ENCODE measurements at regions not wholly inside any gene's neighbourhood (a gene's known extent, or its start where the extent isn't known, plus 50 kb on each side); places are given as distances from the start of the nearest gene placed in this dataset.

DNA sequence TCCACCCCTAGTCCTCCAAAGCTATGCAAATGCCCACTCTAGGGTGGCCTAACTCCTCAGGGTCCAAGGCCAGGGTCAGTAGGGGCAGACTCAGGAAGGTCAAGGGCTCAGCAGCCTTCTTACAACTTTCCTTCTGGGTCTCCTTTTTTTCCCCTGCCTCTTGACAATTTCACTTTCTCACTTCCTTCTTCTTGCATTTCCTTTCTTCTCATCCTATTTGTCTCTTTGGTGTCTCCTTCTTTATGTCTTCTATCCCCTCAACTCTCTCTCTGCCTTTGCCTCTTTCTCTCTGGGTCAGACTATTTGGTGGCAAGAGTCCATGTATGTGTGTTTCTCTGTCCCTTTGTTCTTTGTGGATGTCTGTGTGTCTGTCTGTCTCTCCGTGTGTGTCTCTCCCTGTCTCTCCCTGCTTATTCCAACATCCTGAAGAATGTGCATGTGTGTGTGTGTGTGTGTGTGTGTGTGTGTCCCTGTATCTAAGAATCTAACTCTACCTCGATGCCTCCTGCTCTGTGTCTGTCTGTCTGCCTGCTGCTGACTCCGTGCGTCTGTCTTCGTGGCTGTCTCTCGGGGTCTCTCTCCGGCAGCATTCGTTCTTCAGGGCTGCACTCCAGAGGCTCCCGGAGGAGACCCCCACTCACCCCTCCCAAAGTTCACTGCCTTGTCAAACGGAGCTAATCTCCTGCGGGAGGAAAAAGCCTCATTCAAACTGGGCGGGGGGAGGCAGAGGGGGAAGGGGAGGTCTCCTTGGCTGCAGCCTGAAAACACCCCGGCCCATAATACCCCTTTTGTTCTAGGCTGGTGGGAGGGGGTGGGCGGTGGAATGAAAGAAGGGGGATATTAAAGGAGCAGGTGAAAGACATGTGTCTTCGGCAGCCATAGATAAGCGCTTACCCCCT lies 51.7 kb upstream of the FOXP4 start:
- peaks cover 1% of the 10 kb centered on the region for H3K4me1 Mint-ChIP-seq (ENCODE audit: insufficient read depth, unreplicated experiment)
- H3K4me3 Mint-ChIP-seq (ENCODE audit: unreplicated experiment), result no peak overlapping the region
- POLR2A ChIA-PET, result no interaction called here
- no peaks in the 10 kb centered on the region for H3K9me3 Mint-ChIP-seq (ENCODE audit: unreplicated experiment)
- no TSS peak for BruUV-seq (replicated peaks)
- TF ChIP-seq, protein P1, sequence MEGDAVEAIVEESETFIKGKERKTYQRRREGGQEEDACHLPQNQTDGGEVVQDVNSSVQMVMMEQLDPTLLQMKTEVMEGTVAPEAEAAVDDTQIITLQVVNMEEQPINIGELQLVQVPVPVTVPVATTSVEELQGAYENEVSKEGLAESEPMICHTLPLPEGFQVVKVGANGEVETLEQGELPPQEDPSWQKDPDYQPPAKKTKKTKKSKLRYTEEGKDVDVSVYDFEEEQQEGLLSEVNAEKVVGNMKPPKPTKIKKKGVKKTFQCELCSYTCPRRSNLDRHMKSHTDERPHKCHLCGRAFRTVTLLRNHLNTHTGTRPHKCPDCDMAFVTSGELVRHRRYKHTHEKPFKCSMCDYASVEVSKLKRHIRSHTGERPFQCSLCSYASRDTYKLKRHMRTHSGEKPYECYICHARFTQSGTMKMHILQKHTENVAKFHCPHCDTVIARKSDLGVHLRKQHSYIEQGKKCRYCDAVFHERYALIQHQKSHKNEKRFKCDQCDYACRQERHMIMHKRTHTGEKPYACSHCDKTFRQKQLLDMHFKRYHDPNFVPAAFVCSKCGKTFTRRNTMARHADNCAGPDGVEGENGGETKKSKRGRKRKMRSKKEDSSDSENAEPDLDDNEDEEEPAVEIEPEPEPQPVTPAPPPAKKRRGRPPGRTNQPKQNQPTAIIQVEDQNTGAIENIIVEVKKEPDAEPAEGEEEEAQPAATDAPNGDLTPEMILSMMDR (IDR thresholded peaks at IDR 0.05; ENCODE audit: unreplicated experiment), result no peak
- H3K27ac Mint-ChIP-seq (ENCODE audit: low read depth, unreplicated experiment), result no peak overlapping the region
- DNase-seq (ENCODE audit: unreplicated experiment), result no peak
- H3K27me3 Mint-ChIP-seq (ENCODE audit: insufficient read depth, unreplicated experiment), result peaks cover 50% of the 10 kb centered on the region
- CTCF ChIA-PET, result interaction anchor here (0.6 kb wide), 1 partner anchor 27 kb away, joined by 3 read pairs; no protein-coding TSS in a partner anchor
- intact Hi-C loops (cut with micrococcal nuclease), result no loop called here
- no peaks in the 10 kb centered on the region for H3K36me3 Mint-ChIP-seq (ENCODE audit: insufficient read depth, unreplicated experiment)

Measured in MCF 10A (cell line).